PC-3 (cell line): ENCODE measurements at regions not wholly inside any gene's neighbourhood (a gene's known extent, or its start where the extent isn't known, plus 50 kb on each side); places are given as distances from the start of the nearest gene placed in this dataset.

ENCODE experiments used
- CTCF ChIP-seq: fragments of 300-600 bp; sonication (generic); conservative IDR thresholded peaks from 2 replicates; pipeline ENCODE4 v1.5.1; 2017; ENCODE audit warnings: antibody characterized with exemption, low read depth, mild to moderate bottlenecking, low read length
- EZH2 ChIP-seq: fragments of 300-600 bp; sonication (generic); IDR thresholded peaks from one replicate; pipeline ENCODE4 v1.6.1; 2017; ENCODE audit warnings: antibody characterized with exemption, mild to moderate bottlenecking, low read length; ENCODE audit not compliant: unreplicated experiment
- EZH2phosphoT487 ChIP-seq: fragments of 300-600 bp; sonication (generic); IDR thresholded peaks from 2 replicates; pipeline ENCODE4 v1.6.1; 2018; ENCODE audit warnings: mild to moderate bottlenecking, antibody characterized with exemption, low read length, borderline replicate concordance

- TF ChIP-seq CTCF (no peak), EZH2 (no peak), EZH2phosphoT487 (no peak)
Observed at GRCh38 chr4:56156141-56156540, 207.4 kb downstream of the CEP135 start.
